Ovary (tissue), 7 donors: ENCODE measurements at regions not wholly inside any gene's neighbourhood (a gene's known extent, or its start where the extent isn't known, plus 50 kb on each side); places are given as distances from the start of the nearest gene placed in this dataset.

Experiments
- DNase-seq, 5 donors: peaks; one replicate each; pipeline ENCODE4 v3.0.0-alpha.2; 2019 to 2020
- H3K27ac ChIP-seq, 2 donors: fragments of 200-600 bp; one replicate each; pipeline versions ENCODE4 v1.5.1 to v1.8.0; 2019 to 2022
- H3K27me3 ChIP-seq: fragments of 200-600 bp; one replicate; pipeline ENCODE4 v1.8.0; 2022
- H3K36me3 ChIP-seq: fragments of 200-600 bp; sonication (generic); one replicate; pipeline ENCODE4 v1.5.1; 2019
- H3K4me1 ChIP-seq: one replicate; pipeline ENCODE4 v1.8.1; 2013; ENCODE audit warnings: mild to moderate bottlenecking, moderate library complexity; ENCODE audit not compliant: insufficient read depth
- H3K4me3 ChIP-seq: fragments of 200-600 bp; sonication (generic); one replicate; pipeline ENCODE4 v1.5.1; 2017
- H3K9me3 ChIP-seq, 2 donors: fragments of 200-600 bp in 1 of 2; sonication (generic) in 1 of 2; one replicate each; pipeline versions ENCODE4 v1.5.1 to v1.8.1; 2013 to 2019; ENCODE audit warnings: mild to moderate bottlenecking in 1 of 2, moderate library complexity in 1 of 2
- CTCF ChIP-seq, 3 donors: fragments of 450-650 bp in 2 of 3; fragments of 200-600 bp in 1 of 3; IDR thresholded peaks; one replicate each; pipeline versions ENCODE4 v1.5.1 to v1.8.0; 2016 to 2022; ENCODE audit warnings: antibody characterized with exemption in 3 of 3, mild to moderate bottlenecking in 1 of 3
- EP300 ChIP-seq: sonication (generic); formaldehyde crosslinking; IDR thresholded peaks from one replicate; pipeline ENCODE4 v1.6.1; 2017; ENCODE audit warnings: antibody characterized with exemption
- POLR2A ChIP-seq: fragments of 450-650 bp; IDR thresholded peaks from one replicate; pipeline ENCODE4 v1.6.1; 2017; ENCODE audit warnings: antibody characterized with exemption, mild to moderate bottlenecking, moderate library complexity
- WGBS, 3 donors: extraction: QIAGEN DNeasy Blood & Tissue Kit in 1 of 3; methylation state at CpG; one replicate each; pipeline versions ENCODE4 v1.1.5 to v1.1.7; 2013 to 2017; 5-methylcytosine and 5-hydroxymethylcytosine counted together
- intact Hi-C, 4 donors: fragments of 100-400 bp; cut with DNase I; formaldehyde crosslinking; loops; one replicate each; pipeline versions ENCODE4 v1.11.0 to v1.15.1; 2022 to 2023
- donor health status: DM: no; HTN: no; CAD: no; lungs with moderate emphysema.
- donor health status: DM: no; HTN: no; CAD: no.
- donor health status: Bipolar disorder and iron deficiency.
- donor health status: DM: no; HTN: no; CAD: no.
- donor health status: DM: yes; HTN: yes; CAD: no.

GRCh38 chr6:134757911-134758361 lies 192.0 kb downstream of the ALDH8A1 start:
- intact Hi-C loops, result no loop called here
- TF ChIP-seq POLR2A (no peak), EP300 (no peak), CTCF (IDR thresholded peaks at IDR 0.05) (no peak)
- H3K9me3 ChIP-seq, result no peaks in the 10 kb centered on the region
- WGBS, 3 donors, result 93 to 100% (median 100%) methylated on average over 1 of the region's 1 CpG
- no peak overlapping the region for H3K27ac ChIP-seq
- no peaks in the 10 kb centered on the region for H3K4me1 ChIP-seq
- no peak overlapping the region for H3K4me3 ChIP-seq
- no peaks in the 10 kb centered on the region for H3K36me3 ChIP-seq
- DNase-seq, result no peak
- no peaks in the 10 kb centered on the region for H3K27me3 ChIP-seq

- DNase-seq, result no peak
- H3K27me3 ChIP-seq, result no peaks in the 10 kb centered on the region
- WGBS, 3 donors, result 86 to 100% (median 90%) methylated on average over 2 of the region's 2 CpGs
- no peaks in the 10 kb centered on the region for H3K4me1 ChIP-seq
- H3K9me3 ChIP-seq, result no peaks in the 10 kb centered on the region
- intact Hi-C loops, result no loop called here
- TF ChIP-seq POLR2A (no peak), CTCF (IDR thresholded peaks at IDR 0.05) (no peak), EP300 (no peak)
- no peak overlapping the region for H3K4me3 ChIP-seq
- no peak overlapping the region for H3K27ac ChIP-seq
- H3K36me3 ChIP-seq, result no peaks in the 10 kb centered on the region
These were observed 193.4 kb downstream of the ALDH8A1 start for GRCh38 chr6:134756374-134757025.

DNA sequence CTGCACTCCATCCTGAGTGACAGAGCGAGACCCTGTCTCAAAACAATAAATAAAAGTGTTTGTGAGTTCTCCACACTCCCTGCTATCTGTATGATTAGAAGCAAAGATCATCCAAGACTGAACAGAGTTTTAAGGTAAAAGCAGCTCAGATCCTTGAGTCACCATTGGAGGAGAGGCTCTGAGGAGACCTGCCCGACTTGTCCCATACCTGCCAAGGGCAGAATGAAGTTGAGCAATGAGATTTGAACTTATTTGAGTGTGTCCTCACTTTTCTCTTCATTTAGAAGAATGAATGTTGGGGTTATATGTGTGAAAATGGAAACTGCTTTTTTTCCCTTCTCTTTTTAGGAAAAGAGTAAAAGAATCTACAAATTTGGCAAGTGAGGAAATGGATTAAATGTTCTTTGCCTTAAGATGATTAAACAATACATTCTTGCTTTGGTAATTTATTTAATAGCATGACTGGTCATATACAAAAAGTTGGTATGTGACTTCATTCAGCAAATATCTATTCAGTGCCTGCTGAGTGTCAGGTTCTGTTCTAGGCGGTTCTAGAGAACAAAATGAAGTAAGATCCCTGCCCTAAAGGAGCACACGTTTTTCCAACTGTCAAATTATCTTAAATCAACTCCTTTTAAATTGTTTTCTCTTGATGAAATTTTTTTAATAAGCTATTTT lies 195.7 kb downstream of the ALDH8A1 start:
- H3K4me3 ChIP-seq, result no peak overlapping the region
- H3K27me3 ChIP-seq, result no peaks in the 10 kb centered on the region
- no peaks in the 10 kb centered on the region for H3K9me3 ChIP-seq
- no peak for DNase-seq
- TF ChIP-seq CTCF (IDR thresholded peaks at IDR 0.05), result no peak
- TF ChIP-seq EP300, result no peak
- TF ChIP-seq POLR2A, result no peak
- H3K4me1 ChIP-seq, result no peaks in the 10 kb centered on the region
- 81 to 87% (median 83%) methylated on average over 4 of the region's 4 CpGs for WGBS, 3 donors
- H3K36me3 ChIP-seq, result no peaks in the 10 kb centered on the region
- H3K27ac ChIP-seq, result no peak overlapping the region
- intact Hi-C loops, result no loop called here

GRCh38 chr6:134753001-134753400 lies 196.9 kb downstream of the ALDH8A1 start:
- WGBS, 3 donors, result 39 to 57% (median 54%) methylated on average over 4 of the region's 4 CpGs
- TF ChIP-seq CTCF (IDR thresholded peaks at IDR 0.05) (no peak), POLR2A (no peak), EP300 (no peak)
- Histone ChIP-seq H3K9me3 (no peaks in the 10 kb centered on the region), H3K4me3 (no peak overlapping the region), H3K27me3 (no peaks in the 10 kb centered on the region), H3K27ac (no peak overlapping the region), H3K4me1 (no peaks in the 10 kb centered on the region), H3K36me3 (no peaks in the 10 kb centered on the region)
- DNase-seq, result no peak
- intact Hi-C loops, result no loop called here
